ENCODE measurements at regions not wholly inside any gene's neighbourhood (a gene's known extent, or its start where the extent isn't known, plus 50 kb on each side); places are given as distances from the start of the nearest gene placed in this dataset.
A peak's percentile ranks its signal among the peaks of the same experiment; 100 is the strongest.

DNA sequence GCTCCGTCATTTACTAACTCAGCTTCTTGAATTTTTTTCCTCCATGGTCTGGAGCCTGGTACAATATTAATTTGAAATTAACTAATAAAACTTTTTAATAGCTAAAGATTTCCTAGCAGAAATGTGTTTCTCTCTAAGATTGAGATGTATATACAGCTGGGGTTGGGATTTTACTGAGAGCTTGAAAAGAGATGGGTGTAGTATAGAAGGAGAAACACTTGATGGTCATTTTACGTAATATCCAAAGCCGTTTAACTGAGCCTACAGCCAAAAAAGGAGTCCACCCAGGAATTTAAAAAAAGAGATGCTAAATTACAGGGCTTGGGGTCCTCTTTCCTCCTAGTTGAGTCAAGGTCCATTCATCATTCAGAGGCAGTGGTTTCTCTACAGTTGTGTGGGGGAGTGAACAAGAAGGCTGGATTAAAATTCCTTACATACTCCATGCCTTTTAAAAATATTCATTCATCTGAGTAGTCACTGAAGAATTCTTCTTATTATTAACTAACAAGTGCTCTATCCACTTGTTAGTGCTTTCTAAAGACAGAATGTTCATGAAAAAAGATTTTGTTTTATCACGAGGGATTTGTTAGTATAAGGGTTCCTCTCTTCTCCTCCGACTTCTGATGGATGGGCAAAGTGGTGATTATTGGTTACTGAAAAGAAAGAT, 255.3 kb upstream of the IL12A start:
- H3F3A ChIP-seq (replicated peaks; ENCODE audit: low read depth): no peaks in the 10 kb centered on the region
- H3K27me3 Mint-ChIP-seq (ENCODE audit: insufficient read depth, low read depth, poor library complexity): peaks cover 3% of the 10 kb centered on the region
- no peak; the same call in 2 of the 3 replicates for ATAC-seq
- peak overlapping the region; percentile 45 for H3K4me3 ChIP-seq
- H3K9me3 Mint-ChIP-seq: no peaks in the 10 kb centered on the region
- H3K36me3 ChIP-seq (ENCODE audit: insufficient read depth): no peaks in the 10 kb centered on the region
- TF ChIP-seq ZNF331 (CRISPR knock-in tag; IDR thresholded peaks at IDR 0.05; ENCODE audit: low read depth) (no peak), CREB1 (CRISPR knock-in tag; IDR thresholded peaks at IDR 0.05; ENCODE audit: low read depth) (no peak), ZNF114 (CRISPR knock-in tag; IDR thresholded peaks at IDR 0.05) (no peak), EZH2 (IDR thresholded peaks at IDR 0.05; ENCODE audit: low read depth, unreplicated experiment) (no peak), EZH2phosphoT487 (IDR thresholded peaks at IDR 0.05; ENCODE audit: unreplicated experiment) (no peak), NANOG (IDR thresholded peaks at IDR 0.05; ENCODE audit: borderline replicate concordance) (no peak), POLR2AphosphoS5 (IDR thresholded peaks at IDR 0.05; ENCODE audit: low read depth) (no peak)
- TF ChIP-seq, protein P1, sequence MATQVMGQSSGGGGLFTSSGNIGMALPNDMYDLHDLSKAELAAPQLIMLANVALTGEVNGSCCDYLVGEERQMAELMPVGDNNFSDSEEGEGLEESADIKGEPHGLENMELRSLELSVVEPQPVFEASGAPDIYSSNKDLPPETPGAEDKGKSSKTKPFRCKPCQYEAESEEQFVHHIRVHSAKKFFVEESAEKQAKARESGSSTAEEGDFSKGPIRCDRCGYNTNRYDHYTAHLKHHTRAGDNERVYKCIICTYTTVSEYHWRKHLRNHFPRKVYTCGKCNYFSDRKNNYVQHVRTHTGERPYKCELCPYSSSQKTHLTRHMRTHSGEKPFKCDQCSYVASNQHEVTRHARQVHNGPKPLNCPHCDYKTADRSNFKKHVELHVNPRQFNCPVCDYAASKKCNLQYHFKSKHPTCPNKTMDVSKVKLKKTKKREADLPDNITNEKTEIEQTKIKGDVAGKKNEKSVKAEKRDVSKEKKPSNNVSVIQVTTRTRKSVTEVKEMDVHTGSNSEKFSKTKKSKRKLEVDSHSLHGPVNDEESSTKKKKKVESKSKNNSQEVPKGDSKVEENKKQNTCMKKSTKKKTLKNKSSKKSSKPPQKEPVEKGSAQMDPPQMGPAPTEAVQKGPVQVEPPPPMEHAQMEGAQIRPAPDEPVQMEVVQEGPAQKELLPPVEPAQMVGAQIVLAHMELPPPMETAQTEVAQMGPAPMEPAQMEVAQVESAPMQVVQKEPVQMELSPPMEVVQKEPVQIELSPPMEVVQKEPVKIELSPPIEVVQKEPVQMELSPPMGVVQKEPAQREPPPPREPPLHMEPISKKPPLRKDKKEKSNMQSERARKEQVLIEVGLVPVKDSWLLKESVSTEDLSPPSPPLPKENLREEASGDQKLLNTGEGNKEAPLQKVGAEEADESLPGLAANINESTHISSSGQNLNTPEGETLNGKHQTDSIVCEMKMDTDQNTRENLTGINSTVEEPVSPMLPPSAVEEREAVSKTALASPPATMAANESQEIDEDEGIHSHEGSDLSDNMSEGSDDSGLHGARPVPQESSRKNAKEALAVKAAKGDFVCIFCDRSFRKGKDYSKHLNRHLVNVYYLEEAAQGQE (IDR thresholded peaks at IDR 0.05; ENCODE audit: unreplicated experiment): no peak
- TF ChIP-seq, protein P2, sequence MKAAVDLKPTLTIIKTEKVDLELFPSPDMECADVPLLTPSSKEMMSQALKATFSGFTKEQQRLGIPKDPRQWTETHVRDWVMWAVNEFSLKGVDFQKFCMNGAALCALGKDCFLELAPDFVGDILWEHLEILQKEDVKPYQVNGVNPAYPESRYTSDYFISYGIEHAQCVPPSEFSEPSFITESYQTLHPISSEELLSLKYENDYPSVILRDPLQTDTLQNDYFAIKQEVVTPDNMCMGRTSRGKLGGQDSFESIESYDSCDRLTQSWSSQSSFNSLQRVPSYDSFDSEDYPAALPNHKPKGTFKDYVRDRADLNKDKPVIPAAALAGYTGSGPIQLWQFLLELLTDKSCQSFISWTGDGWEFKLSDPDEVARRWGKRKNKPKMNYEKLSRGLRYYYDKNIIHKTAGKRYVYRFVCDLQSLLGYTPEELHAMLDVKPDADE (IDR thresholded peaks at IDR 0.05): no peak
- TF ChIP-seq, protein P3, sequence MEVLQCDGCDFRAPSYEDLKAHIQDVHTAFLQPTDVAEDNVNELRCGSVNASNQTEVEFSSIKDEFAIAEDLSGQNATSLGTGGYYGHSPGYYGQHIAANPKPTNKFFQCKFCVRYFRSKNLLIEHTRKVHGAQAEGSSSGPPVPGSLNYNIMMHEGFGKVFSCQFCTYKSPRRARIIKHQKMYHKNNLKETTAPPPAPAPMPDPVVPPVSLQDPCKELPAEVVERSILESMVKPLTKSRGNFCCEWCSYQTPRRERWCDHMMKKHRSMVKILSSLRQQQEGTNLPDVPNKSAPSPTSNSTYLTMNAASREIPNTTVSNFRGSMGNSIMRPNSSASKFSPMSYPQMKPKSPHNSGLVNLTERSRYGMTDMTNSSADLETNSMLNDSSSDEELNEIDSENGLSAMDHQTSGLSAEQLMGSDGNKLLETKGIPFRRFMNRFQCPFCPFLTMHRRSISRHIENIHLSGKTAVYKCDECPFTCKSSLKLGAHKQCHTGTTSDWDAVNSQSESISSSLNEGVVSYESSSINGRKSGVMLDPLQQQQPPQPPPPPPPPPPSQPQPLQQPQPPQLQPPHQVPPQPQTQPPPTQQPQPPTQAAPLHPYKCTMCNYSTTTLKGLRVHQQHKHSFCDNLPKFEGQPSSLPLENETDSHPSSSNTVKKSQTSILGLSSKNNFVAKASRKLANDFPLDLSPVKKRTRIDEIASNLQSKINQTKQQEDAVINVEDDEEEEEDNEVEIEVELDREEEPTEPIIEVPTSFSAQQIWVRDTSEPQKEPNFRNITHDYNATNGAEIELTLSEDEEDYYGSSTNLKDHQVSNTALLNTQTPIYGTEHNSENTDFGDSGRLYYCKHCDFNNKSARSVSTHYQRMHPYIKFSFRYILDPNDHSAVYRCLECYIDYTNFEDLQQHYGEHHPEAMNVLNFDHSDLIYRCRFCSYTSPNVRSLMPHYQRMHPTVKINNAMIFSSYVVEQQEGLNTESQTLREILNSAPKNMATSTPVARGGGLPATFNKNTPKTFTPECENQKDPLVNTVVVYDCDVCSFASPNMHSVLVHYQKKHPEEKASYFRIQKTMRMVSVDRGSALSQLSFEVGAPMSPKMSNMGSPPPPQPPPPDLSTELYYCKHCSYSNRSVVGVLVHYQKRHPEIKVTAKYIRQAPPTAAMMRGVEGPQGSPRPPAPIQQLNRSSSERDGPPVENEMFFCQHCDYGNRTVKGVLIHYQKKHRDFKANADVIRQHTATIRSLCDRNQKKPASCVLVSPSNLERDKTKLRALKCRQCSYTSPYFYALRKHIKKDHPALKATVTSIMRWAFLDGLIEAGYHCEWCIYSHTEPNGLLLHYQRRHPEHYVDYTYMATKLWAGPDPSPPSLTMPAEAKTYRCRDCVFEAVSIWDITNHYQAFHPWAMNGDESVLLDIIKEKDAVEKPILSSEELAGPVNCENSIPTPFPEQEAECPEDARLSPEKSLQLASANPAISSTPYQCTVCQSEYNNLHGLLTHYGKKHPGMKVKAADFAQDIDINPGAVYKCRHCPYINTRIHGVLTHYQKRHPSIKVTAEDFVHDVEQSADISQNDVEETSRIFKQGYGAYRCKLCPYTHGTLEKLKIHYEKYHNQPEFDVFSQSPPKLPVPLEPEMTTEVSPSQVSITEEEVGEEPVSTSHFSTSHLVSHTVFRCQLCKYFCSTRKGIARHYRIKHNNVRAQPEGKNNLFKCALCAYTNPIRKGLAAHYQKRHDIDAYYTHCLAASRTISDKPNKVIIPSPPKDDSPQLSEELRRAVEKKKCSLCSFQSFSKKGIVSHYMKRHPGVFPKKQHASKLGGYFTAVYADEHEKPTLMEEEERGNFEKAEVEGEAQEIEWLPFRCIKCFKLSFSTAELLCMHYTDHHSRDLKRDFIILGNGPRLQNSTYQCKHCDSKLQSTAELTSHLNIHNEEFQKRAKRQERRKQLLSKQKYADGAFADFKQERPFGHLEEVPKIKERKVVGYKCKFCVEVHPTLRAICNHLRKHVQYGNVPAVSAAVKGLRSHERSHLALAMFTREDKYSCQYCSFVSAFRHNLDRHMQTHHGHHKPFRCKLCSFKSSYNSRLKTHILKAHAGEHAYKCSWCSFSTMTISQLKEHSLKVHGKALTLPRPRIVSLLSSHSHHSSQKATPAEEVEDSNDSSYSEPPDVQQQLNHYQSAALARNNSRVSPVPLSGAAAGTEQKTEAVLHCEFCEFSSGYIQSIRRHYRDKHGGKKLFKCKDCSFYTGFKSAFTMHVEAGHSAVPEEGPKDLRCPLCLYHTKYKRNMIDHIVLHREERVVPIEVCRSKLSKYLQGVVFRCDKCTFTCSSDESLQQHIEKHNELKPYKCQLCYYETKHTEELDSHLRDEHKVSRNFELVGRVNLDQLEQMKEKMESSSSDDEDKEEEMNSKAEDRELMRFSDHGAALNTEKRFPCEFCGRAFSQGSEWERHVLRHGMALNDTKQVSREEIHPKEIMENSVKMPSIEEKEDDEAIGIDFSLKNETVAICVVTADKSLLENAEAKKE (CRISPR knock-in tag; IDR thresholded peaks at IDR 0.05): no peak
- TF ChIP-seq, protein P4, sequence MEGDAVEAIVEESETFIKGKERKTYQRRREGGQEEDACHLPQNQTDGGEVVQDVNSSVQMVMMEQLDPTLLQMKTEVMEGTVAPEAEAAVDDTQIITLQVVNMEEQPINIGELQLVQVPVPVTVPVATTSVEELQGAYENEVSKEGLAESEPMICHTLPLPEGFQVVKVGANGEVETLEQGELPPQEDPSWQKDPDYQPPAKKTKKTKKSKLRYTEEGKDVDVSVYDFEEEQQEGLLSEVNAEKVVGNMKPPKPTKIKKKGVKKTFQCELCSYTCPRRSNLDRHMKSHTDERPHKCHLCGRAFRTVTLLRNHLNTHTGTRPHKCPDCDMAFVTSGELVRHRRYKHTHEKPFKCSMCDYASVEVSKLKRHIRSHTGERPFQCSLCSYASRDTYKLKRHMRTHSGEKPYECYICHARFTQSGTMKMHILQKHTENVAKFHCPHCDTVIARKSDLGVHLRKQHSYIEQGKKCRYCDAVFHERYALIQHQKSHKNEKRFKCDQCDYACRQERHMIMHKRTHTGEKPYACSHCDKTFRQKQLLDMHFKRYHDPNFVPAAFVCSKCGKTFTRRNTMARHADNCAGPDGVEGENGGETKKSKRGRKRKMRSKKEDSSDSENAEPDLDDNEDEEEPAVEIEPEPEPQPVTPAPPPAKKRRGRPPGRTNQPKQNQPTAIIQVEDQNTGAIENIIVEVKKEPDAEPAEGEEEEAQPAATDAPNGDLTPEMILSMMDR (conservative IDR thresholded peaks at IDR 0.05; ENCODE audit: low read depth in 2 of 2): no peak
- peak overlapping the region; percentile 78; the same call in 2 of the 3 replicates for H3K4me3 Mint-ChIP-seq
- peaks cover 29% of the 10 kb centered on the region for H3K4me1 Mint-ChIP-seq
- no peaks in the 10 kb centered on the region for H4K20me1 ChIP-seq (replicated peaks; ENCODE audit: insufficient read depth)
- H3K79me2 ChIP-seq (replicated peaks; ENCODE audit: insufficient read depth): no peaks in the 10 kb centered on the region
- peaks cover 24% of the 10 kb centered on the region for H3K4me1 ChIP-seq (ENCODE audit: insufficient read depth)
- H3K36me3 Mint-ChIP-seq (ENCODE audit: low read depth): no peaks in the 10 kb centered on the region
- H2AFZ ChIP-seq: no peak overlapping the region
- DNase-seq (ENCODE audit: low spot score): no peak
- no peak overlapping the region for H3K27ac Mint-ChIP-seq
- H3K27ac ChIP-seq (ENCODE audit: low read depth): peak overlapping the region; percentile 53; the same call in 1 of the 2 replicates
- no peaks in the 10 kb centered on the region for H3K9me2 ChIP-seq (ENCODE audit: insufficient read depth)
- peak overlapping the region; percentile 69 for H3K4me2 ChIP-seq
- H3K27me3 ChIP-seq (ENCODE audit: insufficient read depth): no peaks in the 10 kb centered on the region
